H9 (cell line): ENCODE measurements at regions not wholly inside any gene's neighbourhood (a gene's known extent, or its start where the extent isn't known, plus 50 kb on each side); places are given as distances from the start of the nearest gene placed in this dataset.
A peak's percentile ranks its signal among the peaks of the same experiment; 100 is the strongest.

ENCODE experiments used
- DNase-seq: peaks from one replicate; pipeline ENCODE4 v3.0.0-alpha.2; 2017
- H2AFZ ChIP-seq: one replicate; pipeline ENCODE4 v1.6.1; 2013; ENCODE audit warnings: mild to moderate bottlenecking, low read length, control low read depth, moderate library complexity
- H2AK5ac ChIP-seq: 2 replicates; pipeline ENCODE4 v1.6.1; 2013; ENCODE audit warnings: low read length, control low read depth, mixed read lengths; ENCODE audit not compliant: insufficient read length
- H2BK120ac ChIP-seq: one replicate; pipeline ENCODE4 v1.6.1; 2013; ENCODE audit warnings: low read depth, mild to moderate bottlenecking, low read length, control low read depth, inconsistent platforms; ENCODE audit not compliant: poor library complexity, severe bottlenecking
- H2BK12ac ChIP-seq: 2 replicates; pipeline ENCODE4 v1.6.1; 2013; ENCODE audit warnings: low read length, control low read depth, mixed read lengths, low read depth; ENCODE audit not compliant: insufficient read length
- H2BK15ac ChIP-seq: 2 replicates; pipeline ENCODE4 v1.6.1; 2013; ENCODE audit warnings: low read depth, low read length, control low read depth
- H2BK20ac ChIP-seq: one replicate; pipeline ENCODE4 v1.6.1; 2013; ENCODE audit warnings: low read depth, mild to moderate bottlenecking, low read length, control low read depth, inconsistent platforms; ENCODE audit not compliant: poor library complexity, severe bottlenecking
- H2BK5ac ChIP-seq: 2 replicates; pipeline ENCODE4 v1.6.1; 2013; ENCODE audit warnings: low read length, control low read depth, mixed read lengths; ENCODE audit not compliant: insufficient read length
- H3K14ac ChIP-seq: 2 replicates; pipeline ENCODE4 v1.6.1; 2013; ENCODE audit warnings: low read length, control low read depth; ENCODE audit not compliant: insufficient read depth
- H3K18ac ChIP-seq: 2 replicates; pipeline ENCODE4 v1.6.1; 2013; ENCODE audit warnings: low read depth, mild to moderate bottlenecking, mixed read lengths, low read length, control low read depth; ENCODE audit not compliant: insufficient read length
- H3K23ac ChIP-seq: 2 replicates; pipeline ENCODE4 v1.6.1; 2013; ENCODE audit warnings: low read length, control low read depth, mixed read lengths, low read depth; ENCODE audit not compliant: insufficient read length
- H3K23me2 ChIP-seq: 2 replicates; pipeline ENCODE4 v1.6.1; 2013; ENCODE audit warnings: low read depth, mild to moderate bottlenecking, mixed read lengths, low read length, control low read depth; ENCODE audit not compliant: insufficient read length, poor library complexity, severe bottlenecking
- H3K27ac ChIP-seq: 2 replicates; pipeline ENCODE4 v1.5.1; 2013; ENCODE audit warnings: low read length, control low read depth, mixed read lengths, low read depth; ENCODE audit not compliant: insufficient read length
- H3K27me3 ChIP-seq: 2 replicates; pipeline ENCODE4 v1.6.1; 2013; ENCODE audit warnings: low read length, control low read depth, inconsistent platforms; ENCODE audit not compliant: insufficient read depth
- H3K4ac ChIP-seq: 2 replicates; pipeline ENCODE4 v1.6.1; 2013; ENCODE audit warnings: low read depth, mild to moderate bottlenecking, control low read depth, inconsistent platforms, low read length, moderate library complexity
- H3K4me1 ChIP-seq: 2 replicates; pipeline ENCODE4 v1.6.1; 2013; ENCODE audit warnings: low read length, control low read depth, inconsistent platforms; ENCODE audit not compliant: insufficient read depth
- H3K4me2 ChIP-seq: 2 replicates; pipeline ENCODE4 v1.6.1; 2013; ENCODE audit warnings: low read length, control low read depth, mixed read lengths; ENCODE audit not compliant: insufficient read length, insufficient read depth
- H3K56ac ChIP-seq: 2 replicates; pipeline ENCODE4 v1.6.1; 2013; ENCODE audit warnings: low read depth, mild to moderate bottlenecking, mixed read lengths, low read length, control low read depth; ENCODE audit not compliant: insufficient read length
- H3K79me1 ChIP-seq: 2 replicates; pipeline ENCODE4 v1.6.1; 2013; ENCODE audit warnings: low read depth, mild to moderate bottlenecking, moderate library complexity, low read length, control low read depth, inconsistent platforms; ENCODE audit not compliant: insufficient read depth, poor library complexity, severe bottlenecking
- H3K79me2 ChIP-seq: 2 replicates; pipeline ENCODE4 v1.6.1; 2013; ENCODE audit warnings: low read length, control low read depth, inconsistent platforms; ENCODE audit not compliant: insufficient read depth
- H3K9ac ChIP-seq: 2 replicates; pipeline ENCODE4 v1.6.1; 2013; ENCODE audit warnings: low read length, control low read depth, mixed read lengths; ENCODE audit not compliant: insufficient read length; ENCODE audit errors: extremely low read depth
- H3K9me3 ChIP-seq: one replicate; pipeline ENCODE4 v1.6.1; 2013; ENCODE audit warnings: low read depth, low read length, inconsistent platforms; ENCODE audit not compliant: control insufficient read depth
- H3T11ph ChIP-seq: one replicate; pipeline ENCODE4 v1.6.1; 2013; ENCODE audit warnings: mild to moderate bottlenecking, low read length, control low read depth, inconsistent platforms
- H4K20me1 ChIP-seq: one replicate; pipeline ENCODE4 v1.6.1; 2013; ENCODE audit not compliant: control insufficient read depth, insufficient read length, insufficient read depth
- H4K5ac ChIP-seq: 2 replicates; pipeline ENCODE4 v1.6.1; 2013; ENCODE audit warnings: low read depth, mild to moderate bottlenecking, mixed read lengths, low read length, control low read depth; ENCODE audit not compliant: insufficient read length
- H4K8ac ChIP-seq: replicated peaks from 2 replicates; pipeline ENCODE4 v1.6.1; 2013; ENCODE audit warnings: low read length, control low read depth, mixed read lengths, low read depth; ENCODE audit not compliant: insufficient read length
- H4K91ac ChIP-seq: 2 replicates; pipeline ENCODE4 v1.6.1; 2013; ENCODE audit warnings: low read depth, mild to moderate bottlenecking, moderate library complexity, mixed read lengths, low read length, control low read depth; ENCODE audit not compliant: insufficient read length
- H3K27ac Mint-ChIP-seq, 3 experiments: 2 replicates in 2 of 3; 3 replicates in 1 of 3; pipeline ENCODE4 v1.8.0; 2020 to 2021; ENCODE audit warnings: mixed read lengths in 3 of 3, mild to moderate bottlenecking in 1 of 3, moderate library complexity in 1 of 3
- H3K27me3 Mint-ChIP-seq: 2 replicates; pipeline ENCODE4 v1.8.0; 2021; ENCODE audit warnings: low read depth, mild to moderate bottlenecking, moderate library complexity, mixed read lengths
- H3K36me3 Mint-ChIP-seq, 3 experiments: 2 replicates in 2 of 3; 3 replicates in 1 of 3; pipeline ENCODE4 v1.8.0; 2020 to 2021; ENCODE audit warnings: low read depth in 3 of 3, mixed read lengths in 3 of 3; ENCODE audit not compliant: insufficient read depth in 1 of 3
- H3K4me1 Mint-ChIP-seq, 2 experiments: 2 replicates each; pipeline ENCODE4 v1.8.0; 2020; ENCODE audit warnings: mixed read lengths in 2 of 2
- H3K4me3 Mint-ChIP-seq, 2 experiments: 2 replicates in 1 of 2; 3 replicates in 1 of 2; pipeline ENCODE4 v1.8.0; 2020 to 2021; ENCODE audit warnings: mild to moderate bottlenecking in 2 of 2, mixed read lengths in 2 of 2, moderate library complexity in 1 of 2
- H3K9me3 Mint-ChIP-seq, 2 experiments: 2 replicates in 1 of 2; 3 replicates in 1 of 2; pipeline ENCODE4 v1.8.0; 2020; ENCODE audit warnings: mild to moderate bottlenecking in 2 of 2, mixed read lengths in 2 of 2, moderate library complexity in 1 of 2
- CTCF ChIP-seq: fragments of 200-600 bp; sonication (generic); conservative IDR thresholded peaks from 3 replicates; pipeline ENCODE4 v1.8.0; 2021; ENCODE audit warnings: antibody characterized with exemption, mild to moderate bottlenecking
- WGBS: extraction: QIAGEN DNeasy Blood & Tissue Kit; methylation state at CpG from one replicate; pipeline ENCODE4 v1.1.7; 2013; ENCODE audit warnings: missing lambda C conversion rate, low lambda C conversion rate, mixed read lengths; ENCODE audit not compliant: insufficient read length; ENCODE audit errors: extremely low coverage; 5-methylcytosine and 5-hydroxymethylcytosine counted together

- Histone ChIP-seq H4K20me1 (no peaks in the 10 kb centered on the region), H3K23ac (no peak overlapping the region), H3K23me2 (no peaks in the 10 kb centered on the region), H3K4ac (no peak overlapping the region), H3K56ac (no peak overlapping the region), H2BK20ac (no peak overlapping the region), H2AFZ (no peak overlapping the region), H2BK120ac (no peak overlapping the region), H3K9ac (no peak overlapping the region), H2BK15ac (no peak overlapping the region), H2BK5ac (no peak overlapping the region), H3K27me3 (no peaks in the 10 kb centered on the region), H2BK12ac (no peak overlapping the region), H3K9me3 (no peaks in the 10 kb centered on the region), H3K4me2 (no peak overlapping the region), H3K79me1 (no peaks in the 10 kb centered on the region), H3K79me2 (no peaks in the 10 kb centered on the region), H3K27ac (no peak overlapping the region), H4K5ac (no peak overlapping the region), H3T11ph (no peak overlapping the region), H4K91ac (no peak overlapping the region), H4K8ac (no peak overlapping the region), H2AK5ac (no peak overlapping the region), H3K4me1 (no peaks in the 10 kb centered on the region; the same call in 1 of the 2 replicates), H3K18ac (no peak overlapping the region), H3K14ac (no peak overlapping the region)
- Mint-ChIP-seq H3K9me3 (peaks cover 0 to 2% of the 10 kb centered on the region in 2 experiments; a peak in 2 of 5 replicates), H3K27ac (no peak overlapping the region), H3K4me3 (no peak overlapping the region), H3K36me3 (no peaks in the 10 kb centered on the region; a peak in 1 of 7 replicates), H3K27me3 (peaks cover 24% of the 10 kb centered on the region), H3K4me1 (peaks cover 10 to 12% of the 10 kb centered on the region in 2 experiments)
- DNase-seq: no peak
- WGBS: no CpG with 5 or more reads among the region's 12 CpGs
- peak; percentile 16; the same call in 1 of the 3 replicates for TF ChIP-seq CTCF
Measured at GRCh38 chr5:1975898-1976765, 93.4 kb upstream of the IRX4 start.
